ENCODE measurements at regions not wholly inside any gene's neighbourhood (a gene's known extent, or its start where the extent isn't known, plus 50 kb on each side); places are given as distances from the start of the nearest gene placed in this dataset.
A peak's percentile ranks its signal among the peaks of the same experiment; 100 is the strongest.

- CTCF ChIA-PET: interaction anchor here (0.6 to 0.7 kb wide), 2 partner anchors 273 to 321 kb away, joined by 3 to 5 read pairs; no protein-coding TSS in a partner anchor
- H3K4me1 ChIP-seq (ENCODE audit: insufficient read depth, low read length, poor library complexity, severe bottlenecking): peaks cover under 1% of the 10 kb centered on the region
- no peaks in the 10 kb centered on the region for H3K9me3 ChIP-seq (ENCODE audit: low read depth, low read length, poor library complexity, severe bottlenecking)
- peaks cover 16% of the 10 kb centered on the region for H3K27me3 ChIP-seq (replicated peaks; ENCODE audit: insufficient read depth, low read depth, low read length, poor library complexity)
- DNase-seq (ENCODE audit: low spot score): no peak
- TF ChIP-seq CTCF (conservative IDR thresholded peaks at IDR 0.05; ENCODE audit: low read depth, low read length) (no peak), EZH2 (IDR thresholded peaks at IDR 0.05; ENCODE audit: borderline replicate concordance, low read depth, low read length, poor library complexity, severe bottlenecking) (no peak)
- POLR2A ChIA-PET (ENCODE audit: low non-redundant PET): no interaction called here
- no peak overlapping the region for H3K4me3 ChIP-seq (ENCODE audit: low read depth, low read length, poor library complexity, severe bottlenecking)
- H3K27ac ChIP-seq (ENCODE audit: low read depth, low read length, poor library complexity, severe bottlenecking): no peak overlapping the region
- H3K36me3 ChIP-seq (ENCODE audit: insufficient read depth, low read length, poor library complexity, severe bottlenecking): no peaks in the 10 kb centered on the region
- intact Hi-C loops (cut with micrococcal nuclease; ENCODE audit: unreplicated experiment): no loop called here
- BruUV-seq (replicated peaks): no TSS peak
These were observed 427.9 kb upstream of the DDI1 start for GRCh38 chr11:103608566-103608965.

DNA sequence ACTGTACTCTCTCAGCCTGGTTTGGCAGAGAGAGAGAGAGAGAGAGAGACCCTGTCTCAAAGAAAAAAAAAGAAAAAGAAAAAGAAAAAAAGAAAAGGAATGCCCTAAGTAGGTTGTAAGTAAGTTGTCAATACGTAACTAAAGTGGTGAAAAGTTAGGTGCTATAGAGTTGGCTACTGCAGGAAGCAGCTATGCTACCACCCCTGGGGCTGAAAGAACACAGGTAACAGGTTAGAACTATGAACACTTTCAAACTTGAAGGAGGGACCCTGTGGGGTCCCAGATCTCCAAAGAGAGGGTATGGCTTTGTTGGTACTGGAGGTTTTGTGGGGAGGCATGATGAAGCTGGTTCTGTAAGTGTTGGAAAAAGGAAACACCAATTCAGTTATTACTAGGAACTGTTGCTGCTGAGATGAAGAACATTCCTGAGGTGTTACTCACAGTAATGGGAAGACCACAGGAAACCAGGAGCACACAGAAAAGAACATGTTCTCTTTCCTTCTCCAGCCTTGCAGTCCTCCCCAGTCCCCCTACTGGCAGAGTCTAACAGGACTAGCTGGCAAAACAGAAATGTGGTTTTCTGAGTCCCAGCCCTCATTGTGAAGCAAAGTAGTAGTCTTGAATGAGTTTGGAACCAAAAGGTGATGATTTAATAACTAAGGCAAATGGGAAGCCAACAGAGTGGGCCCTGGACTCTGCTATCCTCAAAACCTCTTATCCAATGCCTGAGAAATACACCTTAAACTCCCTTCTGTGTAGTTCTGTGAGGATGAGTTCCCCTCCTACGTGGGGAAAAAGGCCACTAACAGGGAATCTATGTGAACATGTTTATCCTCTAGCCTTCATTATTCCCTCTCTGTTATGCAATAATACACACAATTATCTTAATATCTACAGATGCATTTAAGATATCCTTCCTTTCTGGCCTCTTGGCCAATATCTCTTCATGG lies 427.0 kb upstream of the DDI1 start:
- intact Hi-C loops (cut with micrococcal nuclease; ENCODE audit: unreplicated experiment): no loop called here
- POLR2A ChIA-PET (ENCODE audit: low non-redundant PET): no interaction called here

DNA sequence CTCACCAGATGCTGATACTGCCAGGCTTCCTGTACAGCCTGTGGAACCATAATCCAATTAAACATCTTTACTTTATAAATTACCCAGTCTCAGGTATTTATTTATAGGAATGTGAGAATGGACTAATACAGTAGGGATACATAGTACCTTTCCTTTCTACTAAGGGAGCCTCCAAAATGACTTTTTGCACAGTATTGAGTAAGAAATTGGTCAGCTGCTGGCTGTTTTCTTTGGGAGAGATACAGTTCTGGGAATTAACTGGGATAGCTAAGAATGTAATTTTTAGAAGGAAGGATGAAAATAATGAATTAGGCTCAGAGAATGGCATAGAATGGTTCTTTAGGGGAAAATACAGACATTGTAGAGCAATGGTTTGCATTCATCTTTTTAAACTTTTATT lies 426.0 kb upstream of the DDI1 start:
- CTCF ChIA-PET: no interaction called here

More for the DNA sequence above, 427.0 kb upstream of the DDI1 start:
- H3K27me3 ChIP-seq (replicated peaks; ENCODE audit: insufficient read depth, low read depth, low read length, poor library complexity): peaks cover 8% of the 10 kb centered on the region
- TF ChIP-seq EZH2 (IDR thresholded peaks at IDR 0.05; ENCODE audit: borderline replicate concordance, low read depth, low read length, poor library complexity, severe bottlenecking) (no peak), CTCF (conservative IDR thresholded peaks at IDR 0.05; ENCODE audit: low read depth, low read length) (peak; percentile 60)
- H3K27ac ChIP-seq (ENCODE audit: low read depth, low read length, poor library complexity, severe bottlenecking): no peak overlapping the region
- CTCF ChIA-PET: interaction anchor here (0.6 to 0.7 kb wide), 3 partner anchors 274 to 321 kb away, joined by 3 to 5 read pairs (median 5); no protein-coding TSS in a partner anchor
- no peaks in the 10 kb centered on the region for H3K36me3 ChIP-seq (ENCODE audit: insufficient read depth, low read length, poor library complexity, severe bottlenecking)
- no peak overlapping the region for H3K4me3 ChIP-seq (ENCODE audit: low read depth, low read length, poor library complexity, severe bottlenecking)
- H3K9me3 ChIP-seq (ENCODE audit: low read depth, low read length, poor library complexity, severe bottlenecking): no peaks in the 10 kb centered on the region
- DNase-seq (ENCODE audit: low spot score): peak; percentile 85
- H3K4me1 ChIP-seq (ENCODE audit: insufficient read depth, low read length, poor library complexity, severe bottlenecking): no peaks in the 10 kb centered on the region
- no TSS peak for BruUV-seq (replicated peaks)

More for the DNA sequence above, 426.0 kb upstream of the DDI1 start:
- intact Hi-C loops (cut with micrococcal nuclease; ENCODE audit: unreplicated experiment): no loop called here
- Histone ChIP-seq H3K4me1 (ENCODE audit: insufficient read depth, low read length, poor library complexity, severe bottlenecking) (no peaks in the 10 kb centered on the region), H3K9me3 (ENCODE audit: low read depth, low read length, poor library complexity, severe bottlenecking) (no peaks in the 10 kb centered on the region), H3K36me3 (ENCODE audit: insufficient read depth, low read length, poor library complexity, severe bottlenecking) (no peaks in the 10 kb centered on the region), H3K27me3 (replicated peaks; ENCODE audit: insufficient read depth, low read depth, low read length, poor library complexity) (no peaks in the 10 kb centered on the region), H3K4me3 (ENCODE audit: low read depth, low read length, poor library complexity, severe bottlenecking) (no peak overlapping the region), H3K27ac (ENCODE audit: low read depth, low read length, poor library complexity, severe bottlenecking) (no peak overlapping the region)
- POLR2A ChIA-PET (ENCODE audit: low non-redundant PET): no interaction called here
- BruUV-seq (replicated peaks): no TSS peak
- no peak for DNase-seq (ENCODE audit: low spot score)
- TF ChIP-seq CTCF (conservative IDR thresholded peaks at IDR 0.05; ENCODE audit: low read depth, low read length) (no peak), EZH2 (IDR thresholded peaks at IDR 0.05; ENCODE audit: borderline replicate concordance, low read depth, low read length, poor library complexity, severe bottlenecking) (no peak)

All from A673 (cell line).